ENCODE measurements at regions not wholly inside any gene's neighbourhood (a gene's known extent, or its start where the extent isn't known, plus 50 kb on each side); places are given as distances from the start of the nearest gene placed in this dataset.

- no peak for DNase-seq (ENCODE audit: low read depth)
Measured at GRCh38 chr10:52440612-52441285, 126.7 kb downstream of the DKK1 start.

GRCh38 chr10:52442576-52442975 lies 128.5 kb downstream of the DKK1 start:
- peak; percentile 22 for DNase-seq (ENCODE audit: low read depth)

- DNase-seq (ENCODE audit: low read depth) = peak; percentile 74
Measured at GRCh38 chr10:52443419-52444388, 129.6 kb downstream of the DKK1 start.

- no peak for DNase-seq (ENCODE audit: low read depth)
Measured at GRCh38 chr10:52446391-52446790, 132.3 kb downstream of the DKK1 start.

- DNase-seq (ENCODE audit: low read depth) = no peak
Measured at GRCh38 chr10:52447931-52448353, 133.9 kb downstream of the DKK1 start.

GRCh38 chr10:52450762-52451291 lies 136.7 kb downstream of the DKK1 start:
- no peak for DNase-seq (ENCODE audit: low read depth)

GRCh38 chr10:52451817-52452216 lies 137.7 kb downstream of the DKK1 start:
- peak; percentile 77 for DNase-seq (ENCODE audit: low read depth)

- no peak for DNase-seq (ENCODE audit: low read depth)
Measured at GRCh38 chr10:52452600-52453493, 138.8 kb downstream of the DKK1 start.

- no peak for DNase-seq (ENCODE audit: low read depth)
Measured at GRCh38 chr10:52453501-52453900, 139.4 kb downstream of the DKK1 start.

- no peak for DNase-seq (ENCODE audit: low read depth)
Measured at GRCh38 chr10:52454491-52454890, 140.4 kb downstream of the DKK1 start.

- no peak for DNase-seq (ENCODE audit: low read depth)
Measured at GRCh38 chr10:52455098-52455497, 141.0 kb downstream of the DKK1 start.

- DNase-seq (ENCODE audit: low read depth) = no peak
Measured at GRCh38 chr10:52459097-52459496, 145.0 kb downstream of the DKK1 start.

- DNase-seq (ENCODE audit: low read depth) = no peak
Measured at GRCh38 chr10:52463826-52464225, 149.7 kb downstream of the DKK1 start.

GRCh38 chr10:52464368-52465124 lies 150.5 kb downstream of the DKK1 start:
- no peak for DNase-seq (ENCODE audit: low read depth)

GRCh38 chr10:52465202-52465601 lies 151.1 kb downstream of the DKK1 start:
- DNase-seq (ENCODE audit: low read depth) = peak; percentile 17

- DNase-seq (ENCODE audit: low read depth) = peak; percentile 94
Measured at GRCh38 chr10:52466464-52466863, 152.4 kb downstream of the DKK1 start.

GRCh38 chr10:52469970-52470705 lies 156.1 kb downstream of the DKK1 start:
- no peak for DNase-seq (ENCODE audit: low read depth)

- peak; percentile 20 for DNase-seq (ENCODE audit: low read depth)
Measured at GRCh38 chr10:52472406-52473146, 158.5 kb downstream of the DKK1 start.

GRCh38 chr10:52474265-52474664 lies 160.2 kb downstream of the DKK1 start:
- DNase-seq (ENCODE audit: low read depth) = no peak
